ENCODE measurements at regions not wholly inside any gene's neighbourhood (a gene's known extent, or its start where the extent isn't known, plus 50 kb on each side); places are given as distances from the start of the nearest gene placed in this dataset.

DNA sequence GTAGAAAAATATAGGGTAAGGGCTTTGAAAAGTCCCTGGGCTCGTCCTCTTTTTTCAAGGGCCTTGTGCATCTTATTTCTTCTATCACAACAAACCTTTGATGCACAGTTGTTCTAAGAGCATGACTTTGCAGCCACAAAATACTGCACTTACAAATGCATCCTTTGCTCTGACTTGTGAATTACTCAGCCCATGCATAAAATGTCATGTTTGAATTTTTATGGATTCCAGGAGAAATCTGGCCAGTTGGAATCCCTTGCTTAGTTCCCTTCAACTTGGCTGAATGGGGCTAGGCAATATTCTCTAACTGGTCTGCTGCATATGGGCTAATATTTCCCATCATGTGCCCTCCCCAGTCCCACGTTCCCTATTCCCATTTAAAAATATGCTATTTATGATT lies 523.9 kb upstream of the RGMA start:
- TF ChIP-seq EZH2 (IDR thresholded peaks at IDR 0.05; ENCODE audit: insufficient read depth, poor library complexity, severe bottlenecking) (no peak), EZH2phosphoT487 (IDR thresholded peaks at IDR 0.05; ENCODE audit: insufficient read depth, low read depth) (no peak)
